PFSK-1 (cell line): ENCODE measurements at regions not wholly inside any gene's neighbourhood (a gene's known extent, or its start where the extent isn't known, plus 50 kb on each side); places are given as distances from the start of the nearest gene placed in this dataset.

Experiments used
- FOXP2 ChIP-seq: optimal IDR thresholded peaks from 2 replicates; pipeline ENCODE3; 2011; ENCODE audit warnings: borderline replicate concordance, control low read depth, inconsistent platforms; ENCODE audit not compliant: insufficient read depth; ENCODE audit errors: extremely low read length, extremely low read depth
- POLR2AphosphoS5 ChIP-seq: IDR thresholded peaks from 2 replicates; pipeline ENCODE4 v1.6.1; 2012; ENCODE audit warnings: low read depth, mild to moderate bottlenecking, control low read depth, low read length, moderate library complexity
- SIN3A ChIP-seq: IDR thresholded peaks from 2 replicates; pipeline ENCODE4 v1.6.1; 2012; ENCODE audit warnings: mild to moderate bottlenecking, low read length, moderate library complexity, borderline replicate concordance; ENCODE audit not compliant: insufficient read depth
- TAF1 ChIP-seq: IDR thresholded peaks from 2 replicates; pipeline ENCODE4 v1.6.1; 2012; ENCODE audit warnings: low read length, control low read depth, borderline replicate concordance; ENCODE audit not compliant: insufficient read depth
- TF ChIP-seq, protein P1 (sequence below), 2 experiments: IDR thresholded peaks; 2 replicates each; pipeline versions ENCODE4 v1.6.1 to v1.8.0; 2011 to 2012; ENCODE audit warnings: low read depth in 2 of 2, low read length in 2 of 2, control low read depth in 1 of 2, inconsistent platforms in 1 of 2, mild to moderate bottlenecking in 1 of 2, moderate library complexity in 1 of 2; ENCODE audit not compliant: insufficient read depth in 1 of 2

DNA sequence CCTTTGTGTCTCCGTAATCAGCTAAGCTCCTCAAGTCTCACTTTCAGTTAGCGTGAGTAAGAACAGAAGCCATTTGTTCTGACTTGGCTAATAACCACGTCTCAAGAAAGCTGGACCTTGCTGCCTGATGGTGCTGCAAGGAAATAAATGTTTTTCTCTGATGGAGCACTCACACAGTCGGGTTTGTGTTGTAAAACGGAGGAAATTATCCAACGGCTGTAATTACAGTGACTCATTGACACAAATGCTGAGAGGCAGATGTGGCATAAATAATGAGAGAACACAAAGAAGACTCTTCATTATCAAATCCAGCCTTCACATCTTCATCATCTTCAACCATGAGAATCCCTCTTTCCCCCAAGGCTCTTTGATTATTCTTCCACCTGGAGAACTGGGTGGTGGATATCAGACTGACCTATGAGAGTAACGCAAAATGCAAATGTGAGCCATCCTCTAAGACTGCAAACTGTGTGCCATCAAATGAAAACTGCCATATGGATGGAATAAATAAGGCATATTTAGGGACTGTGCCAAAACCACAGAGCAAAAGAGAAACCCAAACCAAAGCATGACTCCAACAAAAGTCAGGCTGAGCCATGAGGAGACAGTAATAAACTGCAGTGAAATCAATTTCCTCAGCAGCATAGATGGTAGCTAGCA is 252.6 kb downstream of the RND3 start:
- TF ChIP-seq FOXP2 (no peak), POLR2AphosphoS5 (no peak), SIN3A (no peak), TAF1 (no peak)
- TF ChIP-seq, protein P1, sequence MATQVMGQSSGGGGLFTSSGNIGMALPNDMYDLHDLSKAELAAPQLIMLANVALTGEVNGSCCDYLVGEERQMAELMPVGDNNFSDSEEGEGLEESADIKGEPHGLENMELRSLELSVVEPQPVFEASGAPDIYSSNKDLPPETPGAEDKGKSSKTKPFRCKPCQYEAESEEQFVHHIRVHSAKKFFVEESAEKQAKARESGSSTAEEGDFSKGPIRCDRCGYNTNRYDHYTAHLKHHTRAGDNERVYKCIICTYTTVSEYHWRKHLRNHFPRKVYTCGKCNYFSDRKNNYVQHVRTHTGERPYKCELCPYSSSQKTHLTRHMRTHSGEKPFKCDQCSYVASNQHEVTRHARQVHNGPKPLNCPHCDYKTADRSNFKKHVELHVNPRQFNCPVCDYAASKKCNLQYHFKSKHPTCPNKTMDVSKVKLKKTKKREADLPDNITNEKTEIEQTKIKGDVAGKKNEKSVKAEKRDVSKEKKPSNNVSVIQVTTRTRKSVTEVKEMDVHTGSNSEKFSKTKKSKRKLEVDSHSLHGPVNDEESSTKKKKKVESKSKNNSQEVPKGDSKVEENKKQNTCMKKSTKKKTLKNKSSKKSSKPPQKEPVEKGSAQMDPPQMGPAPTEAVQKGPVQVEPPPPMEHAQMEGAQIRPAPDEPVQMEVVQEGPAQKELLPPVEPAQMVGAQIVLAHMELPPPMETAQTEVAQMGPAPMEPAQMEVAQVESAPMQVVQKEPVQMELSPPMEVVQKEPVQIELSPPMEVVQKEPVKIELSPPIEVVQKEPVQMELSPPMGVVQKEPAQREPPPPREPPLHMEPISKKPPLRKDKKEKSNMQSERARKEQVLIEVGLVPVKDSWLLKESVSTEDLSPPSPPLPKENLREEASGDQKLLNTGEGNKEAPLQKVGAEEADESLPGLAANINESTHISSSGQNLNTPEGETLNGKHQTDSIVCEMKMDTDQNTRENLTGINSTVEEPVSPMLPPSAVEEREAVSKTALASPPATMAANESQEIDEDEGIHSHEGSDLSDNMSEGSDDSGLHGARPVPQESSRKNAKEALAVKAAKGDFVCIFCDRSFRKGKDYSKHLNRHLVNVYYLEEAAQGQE (IDR thresholded peaks at IDR 0.05; ENCODE audit: insufficient read depth in 1 of 2, low read depth in 2 of 2, low read length in 2 of 2), result no peak

DNA sequence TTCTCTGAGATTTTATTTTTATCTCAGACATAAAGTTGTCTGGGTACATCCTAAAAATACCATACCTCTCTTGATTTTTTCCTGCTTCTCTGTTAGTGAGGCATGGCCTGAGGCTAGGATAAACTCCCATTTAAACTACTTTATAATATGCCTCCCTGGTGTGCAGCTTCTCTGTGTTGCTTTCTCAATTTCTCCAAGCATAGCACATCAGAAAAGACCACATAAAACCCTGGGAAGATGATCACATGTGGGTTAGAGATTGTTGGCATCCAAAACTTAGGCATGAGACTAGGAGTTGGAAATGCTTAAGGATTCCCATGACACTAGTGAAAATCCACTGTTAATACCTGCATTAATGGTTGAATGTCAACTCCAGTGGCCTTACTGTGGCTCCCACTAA is 254.6 kb downstream of the RND3 start:
- no peak for TF ChIP-seq FOXP2
- TF ChIP-seq POLR2AphosphoS5, result no peak
- TF ChIP-seq, protein P1 (IDR thresholded peaks at IDR 0.05; ENCODE audit: insufficient read depth in 1 of 2, low read depth in 2 of 2, low read length in 2 of 2), result no peak
- TF ChIP-seq TAF1, result no peak
- TF ChIP-seq SIN3A, result no peak

DNA sequence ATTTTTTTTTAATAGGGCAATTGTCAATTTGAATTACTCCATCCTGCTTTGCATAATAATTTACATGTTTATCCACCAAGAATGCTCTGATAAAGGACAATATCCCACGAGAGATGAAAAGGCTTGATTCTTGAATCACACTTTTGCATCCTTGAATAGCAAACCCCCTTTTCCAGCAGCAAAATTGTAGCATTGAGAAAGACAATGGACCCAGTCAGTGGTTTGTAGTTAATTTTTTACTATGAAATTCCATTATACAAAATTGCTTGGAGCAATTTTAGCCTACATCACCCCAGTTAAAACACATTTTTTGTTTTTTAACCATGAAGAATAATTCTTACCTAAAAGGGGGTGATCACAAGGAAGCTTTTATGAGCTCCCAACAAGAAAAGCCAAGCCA is 255.1 kb downstream of the RND3 start:
- TF ChIP-seq TAF1, result no peak
- no peak for TF ChIP-seq FOXP2
- TF ChIP-seq, protein P1 (IDR thresholded peaks at IDR 0.05; ENCODE audit: insufficient read depth in 1 of 2, low read depth in 2 of 2, low read length in 2 of 2), result no peak
- no peak for TF ChIP-seq SIN3A
- TF ChIP-seq POLR2AphosphoS5, result no peak

DNA sequence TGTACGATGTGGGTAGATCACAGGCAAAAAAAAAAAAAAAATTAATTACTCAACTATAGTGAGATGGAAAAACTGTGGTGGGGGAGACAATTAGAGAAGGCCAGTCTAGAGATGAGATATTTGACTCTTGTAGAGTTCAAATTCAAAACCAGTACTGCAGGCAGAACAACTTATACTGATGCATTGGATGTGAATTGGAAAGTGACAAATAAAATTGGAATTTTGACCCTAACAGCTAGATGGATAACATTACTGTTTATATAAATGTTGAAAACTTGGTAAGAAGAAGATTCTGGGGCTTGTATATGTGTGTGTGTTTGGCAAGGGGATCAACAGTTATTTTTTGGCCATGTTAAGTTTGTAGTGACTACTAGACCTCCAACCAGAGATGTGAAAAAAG is 256.9 kb downstream of the RND3 start:
- TF ChIP-seq, protein P1 (IDR thresholded peaks at IDR 0.05; ENCODE audit: insufficient read depth in 1 of 2, low read depth in 2 of 2, low read length in 2 of 2), result no peak
- no peak for TF ChIP-seq TAF1
- no peak for TF ChIP-seq FOXP2

DNA sequence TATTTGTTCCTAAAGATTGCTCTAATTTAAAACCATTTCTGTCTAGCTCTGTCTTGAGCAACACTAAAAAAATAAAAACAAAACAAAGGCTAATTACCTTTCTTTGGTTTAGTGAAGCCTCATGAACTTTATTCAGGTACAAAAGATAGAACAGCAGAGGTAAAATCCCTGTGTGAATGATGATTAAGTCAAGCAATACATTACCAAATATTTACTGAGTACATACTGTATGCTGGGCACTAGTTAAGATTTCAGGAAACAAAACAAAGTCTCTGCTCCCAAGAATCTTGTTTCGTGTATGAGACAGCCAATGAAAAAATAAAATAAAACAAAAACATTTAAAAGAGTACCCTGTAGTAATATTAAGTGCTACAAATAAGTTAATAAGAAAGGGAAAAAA is 257.5 kb downstream of the RND3 start:
- TF ChIP-seq SIN3A, result no peak
- TF ChIP-seq FOXP2, result no peak
